Globus pallidus (tissue), 1 donor: ENCODE measurements at regions not wholly inside any gene's neighbourhood (a gene's known extent, or its start where the extent isn't known, plus 50 kb on each side); places are given as distances from the start of the nearest gene placed in this dataset.

ENCODE experiments used
- DNase-seq: peaks from one replicate; pipeline ENCODE4 v3.0.0-alpha.2; 2015; ENCODE audit warnings: low spot score

DNA sequence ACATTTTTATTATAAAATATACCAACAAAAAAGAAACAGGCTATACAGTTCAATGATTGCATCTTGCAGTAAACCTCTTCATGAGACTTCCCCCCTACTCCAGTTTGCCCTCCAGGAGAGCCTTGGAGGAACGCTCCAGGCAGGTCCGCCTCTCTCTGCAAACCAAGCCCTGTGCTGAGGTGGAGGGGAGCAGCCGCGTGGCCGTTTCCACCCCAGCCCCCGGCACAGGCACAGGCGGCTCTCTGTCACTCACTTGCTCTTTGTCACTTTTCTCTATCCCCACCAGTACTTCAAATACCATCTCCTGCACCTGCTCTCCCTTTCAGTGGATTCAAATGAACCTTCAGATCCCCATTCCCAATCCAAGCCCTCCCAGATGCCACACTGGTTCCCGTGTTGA is 479.9 kb downstream of the OCA2 start:
- DNase-seq = no peak

DNA sequence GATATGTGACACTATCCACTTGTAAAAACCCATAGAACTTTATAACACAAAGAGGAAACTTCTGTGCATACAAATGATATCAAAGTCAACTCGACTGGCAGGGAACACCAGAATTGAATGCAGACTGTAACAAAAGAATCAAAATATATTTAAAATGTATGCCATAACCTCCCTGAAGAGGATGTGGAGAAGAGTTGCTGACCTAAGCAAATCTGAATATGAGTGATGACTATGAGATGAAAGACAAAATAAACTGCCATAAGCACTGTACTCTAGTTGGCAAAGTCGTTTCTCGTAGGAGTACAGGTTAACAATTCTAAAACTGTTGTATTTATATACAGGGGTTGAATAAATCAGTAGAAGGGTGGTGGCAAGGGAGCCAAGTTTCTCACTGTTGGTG is 482.1 kb downstream of the OCA2 start:
- DNase-seq = no peak

GRCh38 chr15:27608248-27608647 is 490.9 kb downstream of the OCA2 start:
- no peak for DNase-seq

GRCh38 chr15:27601239-27601960 is 497.7 kb downstream of the OCA2 start:
- DNase-seq = peak; percentile 12

- DNase-seq = no peak
Measured at GRCh38 chr15:27599034-27599433, 500.1 kb downstream of the OCA2 start.

- DNase-seq = no peak
Measured at GRCh38 chr15:27598251-27599009, 500.7 kb downstream of the OCA2 start.

- DNase-seq = no peak
Measured at GRCh38 chr15:27595211-27595610, 503.9 kb downstream of the OCA2 start.

- no peak for DNase-seq
Measured at GRCh38 chr15:27592036-27592760, 506.9 kb downstream of the OCA2 start.
